OCI-LY3 (cell line): ENCODE measurements at regions not wholly inside any gene's neighbourhood (a gene's known extent, or its start where the extent isn't known, plus 50 kb on each side); places are given as distances from the start of the nearest gene placed in this dataset.

Experiments
- CTCF ChIP-seq: fragments of 200-600, 300-600 bp; sonication (generic); IDR thresholded peaks from 2 replicates; pipeline ENCODE4 v1.5.1; 2014; ENCODE audit warnings: antibody characterized with exemption, low read length, low read depth
- EZH2phosphoT487 ChIP-seq: fragments of 200-600 bp; shearing (Covaris generic); IDR thresholded peaks from 2 replicates; pipeline ENCODE4 v1.6.1; 2018; ENCODE audit warnings: antibody characterized with exemption, mixed run types, low read depth

DNA sequence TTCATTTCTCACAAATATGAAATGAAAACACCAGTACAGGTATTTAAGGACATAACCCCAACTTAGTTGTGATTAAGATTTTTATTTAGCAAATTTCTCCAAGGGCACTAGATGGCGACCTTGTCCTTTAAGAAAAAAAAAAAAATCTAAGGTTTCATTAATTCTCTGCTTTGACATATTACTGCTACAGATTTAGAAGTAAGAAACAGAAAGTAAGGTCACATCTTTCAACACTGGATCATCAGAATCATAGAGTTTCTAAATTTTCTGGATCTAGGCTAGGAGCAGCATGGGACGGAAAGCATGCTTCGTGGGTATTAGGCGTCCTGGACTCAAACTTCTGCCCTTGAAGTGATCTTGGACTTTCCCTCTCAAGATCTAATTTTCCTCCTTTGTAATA is 85.5 kb upstream of the PRKG1 start:
- TF ChIP-seq CTCF (peak; percentile 50), EZH2phosphoT487 (no peak)
